ENCODE measurements at regions not wholly inside any gene's neighbourhood (a gene's known extent, or its start where the extent isn't known, plus 50 kb on each side); places are given as distances from the start of the nearest gene placed in this dataset.

- peaks cover 34% of the 10 kb centered on the region for H3K9me3 ChIP-seq (ENCODE audit: control insufficient read depth, low read length)
- no peaks in the 10 kb centered on the region for H3K27me3 ChIP-seq (ENCODE audit: control insufficient read depth, insufficient read depth, low read length, poor library complexity, severe bottlenecking)
- no peak overlapping the region for H3K4me3 Mint-ChIP-seq
- WGBS, 2 experiments (ENCODE audit: insufficient coverage in 1 of 2, insufficient read length in 1 of 2), result 94 to 100% methylated on average over 12 to 20 of the region's 20 CpGs
- peaks cover 36% of the 10 kb centered on the region for H3K9me3 Mint-ChIP-seq
- peak overlapping the region; percentile 29 for H3K4me3 ChIP-seq (ENCODE audit: low read length)
- H3K27ac Mint-ChIP-seq, result no peak overlapping the region
- DNase-seq, result no peak
- peaks cover 10% of the 10 kb centered on the region for H3K36me3 Mint-ChIP-seq (ENCODE audit: low read depth)
- no peaks in the 10 kb centered on the region for H3K4me1 Mint-ChIP-seq
- no peak overlapping the region for H3K9ac ChIP-seq (ENCODE audit: extremely low read depth, low read length, poor library complexity, severe bottlenecking)
- H3K27ac ChIP-seq (ENCODE audit: low read depth, low read length), result no peak overlapping the region
- no peaks in the 10 kb centered on the region for H3K36me3 ChIP-seq (ENCODE audit: control insufficient read depth, insufficient read depth, low read length)
- no peaks in the 10 kb centered on the region for H3K4me1 ChIP-seq (ENCODE audit: control insufficient read depth, insufficient read depth, low read length)
- H3K27me3 Mint-ChIP-seq (ENCODE audit: insufficient read depth), result no peaks in the 10 kb centered on the region
- TF ChIP-seq CTCF (conservative IDR thresholded peaks at IDR 0.05), result no peak
Measured at GRCh38 chr6:97790926-97791590, 508.0 kb upstream of the MMS22L start.

GRCh38 chr6:97805596-97805995 lies 522.6 kb upstream of the MMS22L start:
- no peaks in the 10 kb centered on the region for H3K9me3 ChIP-seq (ENCODE audit: control insufficient read depth, low read length)
- no peak overlapping the region for H3K27ac ChIP-seq (ENCODE audit: low read depth, low read length)
- H3K27ac Mint-ChIP-seq, result no peak overlapping the region
- no peak overlapping the region for H3K4me3 Mint-ChIP-seq
- H3K4me1 ChIP-seq (ENCODE audit: control insufficient read depth, insufficient read depth, low read length), result no peaks in the 10 kb centered on the region
- H3K27me3 Mint-ChIP-seq (ENCODE audit: insufficient read depth), result no peaks in the 10 kb centered on the region
- TF ChIP-seq CTCF (conservative IDR thresholded peaks at IDR 0.05), result no peak
- no peak for DNase-seq
- no peaks in the 10 kb centered on the region for H3K4me1 Mint-ChIP-seq
- H3K27me3 ChIP-seq (ENCODE audit: control insufficient read depth, insufficient read depth, low read length, poor library complexity, severe bottlenecking), result no peaks in the 10 kb centered on the region
- H3K36me3 ChIP-seq (ENCODE audit: control insufficient read depth, insufficient read depth, low read length), result no peaks in the 10 kb centered on the region
- H3K4me3 ChIP-seq (ENCODE audit: low read length), result no peak overlapping the region
- H3K9ac ChIP-seq (ENCODE audit: extremely low read depth, low read length, poor library complexity, severe bottlenecking), result no peak overlapping the region
- H3K36me3 Mint-ChIP-seq (ENCODE audit: low read depth), result no peaks in the 10 kb centered on the region
- no peaks in the 10 kb centered on the region for H3K9me3 Mint-ChIP-seq

- H3K4me1 Mint-ChIP-seq, result peaks cover 23% of the 10 kb centered on the region
- no peak overlapping the region for H3K4me3 Mint-ChIP-seq
- H3K9me3 Mint-ChIP-seq, result no peaks in the 10 kb centered on the region
- no peaks in the 10 kb centered on the region for H3K27me3 ChIP-seq (ENCODE audit: control insufficient read depth, insufficient read depth, low read length, poor library complexity, severe bottlenecking)
- H3K36me3 ChIP-seq (ENCODE audit: control insufficient read depth, insufficient read depth, low read length), result no peaks in the 10 kb centered on the region
- no peak for DNase-seq
- peaks cover 20% of the 10 kb centered on the region for H3K4me1 ChIP-seq (ENCODE audit: control insufficient read depth, insufficient read depth, low read length)
- H3K36me3 Mint-ChIP-seq (ENCODE audit: low read depth), result no peaks in the 10 kb centered on the region
- no peak overlapping the region for H3K27ac ChIP-seq (ENCODE audit: low read depth, low read length)
- TF ChIP-seq CTCF (conservative IDR thresholded peaks at IDR 0.05), result no peak
- no peaks in the 10 kb centered on the region for H3K27me3 Mint-ChIP-seq (ENCODE audit: insufficient read depth)
- peak overlapping the region; percentile 68 for H3K27ac Mint-ChIP-seq
- peak overlapping the region; percentile 46 for H3K4me3 ChIP-seq (ENCODE audit: low read length)
- H3K9ac ChIP-seq (ENCODE audit: extremely low read depth, low read length, poor library complexity, severe bottlenecking), result no peak overlapping the region
- no peaks in the 10 kb centered on the region for H3K9me3 ChIP-seq (ENCODE audit: control insufficient read depth, low read length)
Measured at GRCh38 chr6:97812940-97813339, 529.9 kb upstream of the MMS22L start.
